H9 (cell line): ENCODE measurements at regions not wholly inside any gene's neighbourhood (a gene's known extent, or its start where the extent isn't known, plus 50 kb on each side); places are given as distances from the start of the nearest gene placed in this dataset.

ENCODE experiments used
- DNase-seq: peaks from one replicate; pipeline ENCODE4 v3.0.0-alpha.2; 2017
- H2AFZ ChIP-seq: one replicate; pipeline ENCODE4 v1.6.1; 2013; ENCODE audit warnings: mild to moderate bottlenecking, low read length, control low read depth, moderate library complexity
- H2AK5ac ChIP-seq: 2 replicates; pipeline ENCODE4 v1.6.1; 2013; ENCODE audit warnings: low read length, control low read depth, mixed read lengths; ENCODE audit not compliant: insufficient read length
- H2BK120ac ChIP-seq: one replicate; pipeline ENCODE4 v1.6.1; 2013; ENCODE audit warnings: low read depth, mild to moderate bottlenecking, low read length, control low read depth, inconsistent platforms; ENCODE audit not compliant: poor library complexity, severe bottlenecking
- H2BK12ac ChIP-seq: 2 replicates; pipeline ENCODE4 v1.6.1; 2013; ENCODE audit warnings: low read length, control low read depth, mixed read lengths, low read depth; ENCODE audit not compliant: insufficient read length
- H2BK15ac ChIP-seq: 2 replicates; pipeline ENCODE4 v1.6.1; 2013; ENCODE audit warnings: low read depth, low read length, control low read depth
- H2BK20ac ChIP-seq: one replicate; pipeline ENCODE4 v1.6.1; 2013; ENCODE audit warnings: low read depth, mild to moderate bottlenecking, low read length, control low read depth, inconsistent platforms; ENCODE audit not compliant: poor library complexity, severe bottlenecking
- H2BK5ac ChIP-seq: 2 replicates; pipeline ENCODE4 v1.6.1; 2013; ENCODE audit warnings: low read length, control low read depth, mixed read lengths; ENCODE audit not compliant: insufficient read length
- H3K14ac ChIP-seq: 2 replicates; pipeline ENCODE4 v1.6.1; 2013; ENCODE audit warnings: low read length, control low read depth; ENCODE audit not compliant: insufficient read depth
- H3K18ac ChIP-seq: 2 replicates; pipeline ENCODE4 v1.6.1; 2013; ENCODE audit warnings: low read depth, mild to moderate bottlenecking, mixed read lengths, low read length, control low read depth; ENCODE audit not compliant: insufficient read length
- H3K23ac ChIP-seq: 2 replicates; pipeline ENCODE4 v1.6.1; 2013; ENCODE audit warnings: low read length, control low read depth, mixed read lengths, low read depth; ENCODE audit not compliant: insufficient read length
- H3K23me2 ChIP-seq: 2 replicates; pipeline ENCODE4 v1.6.1; 2013; ENCODE audit warnings: low read depth, mild to moderate bottlenecking, mixed read lengths, low read length, control low read depth; ENCODE audit not compliant: insufficient read length, poor library complexity, severe bottlenecking
- H3K27ac ChIP-seq: 2 replicates; pipeline ENCODE4 v1.5.1; 2013; ENCODE audit warnings: low read length, control low read depth, mixed read lengths, low read depth; ENCODE audit not compliant: insufficient read length
- H3K27me3 ChIP-seq: 2 replicates; pipeline ENCODE4 v1.6.1; 2013; ENCODE audit warnings: low read length, control low read depth, inconsistent platforms; ENCODE audit not compliant: insufficient read depth
- H3K4ac ChIP-seq: 2 replicates; pipeline ENCODE4 v1.6.1; 2013; ENCODE audit warnings: low read depth, mild to moderate bottlenecking, control low read depth, inconsistent platforms, low read length, moderate library complexity
- H3K4me1 ChIP-seq: 2 replicates; pipeline ENCODE4 v1.6.1; 2013; ENCODE audit warnings: low read length, control low read depth, inconsistent platforms; ENCODE audit not compliant: insufficient read depth
- H3K4me2 ChIP-seq: 2 replicates; pipeline ENCODE4 v1.6.1; 2013; ENCODE audit warnings: low read length, control low read depth, mixed read lengths; ENCODE audit not compliant: insufficient read length, insufficient read depth
- H3K56ac ChIP-seq: 2 replicates; pipeline ENCODE4 v1.6.1; 2013; ENCODE audit warnings: low read depth, mild to moderate bottlenecking, mixed read lengths, low read length, control low read depth; ENCODE audit not compliant: insufficient read length
- H3K79me1 ChIP-seq: 2 replicates; pipeline ENCODE4 v1.6.1; 2013; ENCODE audit warnings: low read depth, mild to moderate bottlenecking, moderate library complexity, low read length, control low read depth, inconsistent platforms; ENCODE audit not compliant: insufficient read depth, poor library complexity, severe bottlenecking
- H3K79me2 ChIP-seq: 2 replicates; pipeline ENCODE4 v1.6.1; 2013; ENCODE audit warnings: low read length, control low read depth, inconsistent platforms; ENCODE audit not compliant: insufficient read depth
- H3K9ac ChIP-seq: 2 replicates; pipeline ENCODE4 v1.6.1; 2013; ENCODE audit warnings: low read length, control low read depth, mixed read lengths; ENCODE audit not compliant: insufficient read length; ENCODE audit errors: extremely low read depth
- H3K9me3 ChIP-seq: one replicate; pipeline ENCODE4 v1.6.1; 2013; ENCODE audit warnings: low read depth, low read length, inconsistent platforms; ENCODE audit not compliant: control insufficient read depth
- H3T11ph ChIP-seq: one replicate; pipeline ENCODE4 v1.6.1; 2013; ENCODE audit warnings: mild to moderate bottlenecking, low read length, control low read depth, inconsistent platforms
- H4K20me1 ChIP-seq: one replicate; pipeline ENCODE4 v1.6.1; 2013; ENCODE audit not compliant: control insufficient read depth, insufficient read length, insufficient read depth
- H4K5ac ChIP-seq: 2 replicates; pipeline ENCODE4 v1.6.1; 2013; ENCODE audit warnings: low read depth, mild to moderate bottlenecking, mixed read lengths, low read length, control low read depth; ENCODE audit not compliant: insufficient read length
- H4K8ac ChIP-seq: replicated peaks from 2 replicates; pipeline ENCODE4 v1.6.1; 2013; ENCODE audit warnings: low read length, control low read depth, mixed read lengths, low read depth; ENCODE audit not compliant: insufficient read length
- H4K91ac ChIP-seq: 2 replicates; pipeline ENCODE4 v1.6.1; 2013; ENCODE audit warnings: low read depth, mild to moderate bottlenecking, moderate library complexity, mixed read lengths, low read length, control low read depth; ENCODE audit not compliant: insufficient read length
- H3K27ac Mint-ChIP-seq, 3 experiments: 2 replicates in 2 of 3; 3 replicates in 1 of 3; pipeline ENCODE4 v1.8.0; 2020 to 2021; ENCODE audit warnings: mixed read lengths in 3 of 3, mild to moderate bottlenecking in 1 of 3, moderate library complexity in 1 of 3
- H3K27me3 Mint-ChIP-seq: 2 replicates; pipeline ENCODE4 v1.8.0; 2021; ENCODE audit warnings: low read depth, mild to moderate bottlenecking, moderate library complexity, mixed read lengths
- H3K36me3 Mint-ChIP-seq, 3 experiments: 2 replicates in 2 of 3; 3 replicates in 1 of 3; pipeline ENCODE4 v1.8.0; 2020 to 2021; ENCODE audit warnings: low read depth in 3 of 3, mixed read lengths in 3 of 3; ENCODE audit not compliant: insufficient read depth in 1 of 3
- H3K4me1 Mint-ChIP-seq, 2 experiments: 2 replicates each; pipeline ENCODE4 v1.8.0; 2020; ENCODE audit warnings: mixed read lengths in 2 of 2
- H3K4me3 Mint-ChIP-seq, 2 experiments: 2 replicates in 1 of 2; 3 replicates in 1 of 2; pipeline ENCODE4 v1.8.0; 2020 to 2021; ENCODE audit warnings: mild to moderate bottlenecking in 2 of 2, mixed read lengths in 2 of 2, moderate library complexity in 1 of 2
- H3K9me3 Mint-ChIP-seq, 2 experiments: 2 replicates in 1 of 2; 3 replicates in 1 of 2; pipeline ENCODE4 v1.8.0; 2020; ENCODE audit warnings: mild to moderate bottlenecking in 2 of 2, mixed read lengths in 2 of 2, moderate library complexity in 1 of 2
- CTCF ChIP-seq: fragments of 200-600 bp; sonication (generic); conservative IDR thresholded peaks from 3 replicates; pipeline ENCODE4 v1.8.0; 2021; ENCODE audit warnings: antibody characterized with exemption, mild to moderate bottlenecking
- WGBS: extraction: QIAGEN DNeasy Blood & Tissue Kit; methylation state at CpG from one replicate; pipeline ENCODE4 v1.1.7; 2013; ENCODE audit warnings: missing lambda C conversion rate, low lambda C conversion rate, mixed read lengths; ENCODE audit not compliant: insufficient read length; ENCODE audit errors: extremely low coverage; 5-methylcytosine and 5-hydroxymethylcytosine counted together

GRCh38 chr4:161101881-161102280, 1061.9 kb downstream of the FSTL5 start:
- no peak overlapping the region for H2BK5ac ChIP-seq
- no peak overlapping the region for H2AFZ ChIP-seq
- no peak overlapping the region for H3K56ac ChIP-seq
- H3K9me3 Mint-ChIP-seq = no peaks in the 10 kb centered on the region
- no peaks in the 10 kb centered on the region for H3K79me1 ChIP-seq
- no peak overlapping the region for H2AK5ac ChIP-seq
- no peak overlapping the region for H2BK15ac ChIP-seq
- no peak overlapping the region for H3K9ac ChIP-seq
- no peak overlapping the region for H4K5ac ChIP-seq
- H3K36me3 Mint-ChIP-seq = no peaks in the 10 kb centered on the region
- no CpG with 5 or more reads among the region's 1 CpG for WGBS
- no peak overlapping the region for H3T11ph ChIP-seq
- H3K27ac ChIP-seq = no peak overlapping the region
- H3K27ac Mint-ChIP-seq = no peak overlapping the region; a peak in 1 of 7 replicates
- no peaks in the 10 kb centered on the region for H3K9me3 ChIP-seq
- no peak overlapping the region for H4K91ac ChIP-seq
- H3K14ac ChIP-seq = no peak overlapping the region
- no peak overlapping the region for H2BK120ac ChIP-seq
- H4K20me1 ChIP-seq = no peaks in the 10 kb centered on the region
- H3K23me2 ChIP-seq = no peaks in the 10 kb centered on the region
- no peaks in the 10 kb centered on the region for H3K27me3 Mint-ChIP-seq
- no peaks in the 10 kb centered on the region for H3K79me2 ChIP-seq
- H3K18ac ChIP-seq = no peak overlapping the region
- no peak overlapping the region for H3K23ac ChIP-seq
- no peak overlapping the region for H2BK12ac ChIP-seq
- TF ChIP-seq CTCF = no peak
- DNase-seq = no peak
- no peak overlapping the region for H2BK20ac ChIP-seq
- no peak overlapping the region for H4K8ac ChIP-seq
- H3K4me1 Mint-ChIP-seq = peaks cover 19 to 22% of the 10 kb centered on the region in 2 experiments
- H3K4me3 Mint-ChIP-seq = no peak overlapping the region
- no peak overlapping the region for H3K4ac ChIP-seq
- no peaks in the 10 kb centered on the region for H3K4me1 ChIP-seq
- H3K4me2 ChIP-seq = no peak overlapping the region
- H3K27me3 ChIP-seq = no peaks in the 10 kb centered on the region
